Testis (tissue), 2 donors: ENCODE measurements at regions not wholly inside any gene's neighbourhood (a gene's known extent, or its start where the extent isn't known, plus 50 kb on each side); places are given as distances from the start of the nearest gene placed in this dataset.

Experiments
- DNase-seq: peaks from one replicate; pipeline ENCODE4 v3.0.0-alpha.2; 2019
- H3K27ac ChIP-seq, 2 donors: fragments of 200-600 bp; sonication (generic); one replicate each; pipeline ENCODE4 v1.5.1; 2019
- H3K27me3 ChIP-seq: fragments of 200-600 bp; sonication (generic); one replicate; pipeline ENCODE4 v1.5.1; 2019
- H3K36me3 ChIP-seq: fragments of 200-600 bp; sonication (generic); one replicate; pipeline ENCODE4 v1.5.1; 2017; ENCODE audit warnings: low read depth; ENCODE audit errors: missing control alignments
- H3K4me1 ChIP-seq: fragments of 200-600 bp; sonication (generic); one replicate; pipeline ENCODE4 v1.5.1; 2019
- H3K4me3 ChIP-seq, 2 donors: fragments of 200-600 bp; sonication (generic); one replicate each; pipeline ENCODE4 v1.5.1; 2017 to 2019
- H3K9me3 ChIP-seq: fragments of 200-600 bp; sonication (generic); one replicate; pipeline ENCODE4 v1.5.1; 2017
- POLR2A ChIP-seq: fragments of 450-650 bp; IDR thresholded peaks from one replicate; pipeline ENCODE4 v1.6.1; 2017; ENCODE audit warnings: antibody characterized with exemption, mild to moderate bottlenecking, moderate library complexity
- WGBS, 2 donors: methylation state at CpG; one replicate each; pipeline ENCODE4 v1.1.5; 2018; 5-methylcytosine and 5-hydroxymethylcytosine counted together
- intact Hi-C: fragments of 100-400 bp; cut with DNase I; formaldehyde crosslinking; loops from one replicate; pipeline ENCODE4 v1.15.1; 2023; ENCODE audit warnings: low total_unique reads
- TF ChIP-seq, protein P1 (sequence below), 3 experiments: fragments of 450-650 bp in 2 of 3; fragments of 200-600 bp in 1 of 3; sonication (generic) in 1 of 3; IDR thresholded peaks; one replicate each; pipeline ENCODE4 v1.5.1; 2016 to 2019; ENCODE audit warnings: antibody characterized with exemption in 3 of 3, mild to moderate bottlenecking in 2 of 3, moderate library complexity in 1 of 3

DNA sequence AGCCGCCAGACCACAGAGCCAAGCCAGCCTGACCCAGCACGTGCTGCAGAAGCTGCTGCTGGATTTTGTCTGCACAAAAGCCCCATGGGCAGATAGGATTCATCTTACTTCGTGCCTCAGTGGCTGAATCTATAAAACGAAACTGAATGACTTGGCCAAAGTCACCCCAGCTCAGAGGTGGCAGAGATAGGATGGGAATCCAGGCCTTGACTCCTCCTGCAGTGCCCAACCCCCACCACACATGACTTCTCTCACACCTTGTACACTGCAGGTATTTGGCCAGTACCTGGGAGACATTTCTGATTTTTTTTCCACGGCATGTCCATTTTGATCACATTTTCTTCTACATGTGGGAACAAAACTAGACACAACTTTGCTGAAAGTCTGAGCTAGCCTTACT, 182.1 kb downstream of the ANKRD60 start:
- Histone ChIP-seq H3K27ac (no peak overlapping the region), H3K36me3 (no peaks in the 10 kb centered on the region), H3K9me3 (no peaks in the 10 kb centered on the region), H3K4me1 (no peaks in the 10 kb centered on the region), H3K4me3 (no peak overlapping the region), H3K27me3 (no peaks in the 10 kb centered on the region)
- DNase-seq, result no peak
- TF ChIP-seq, protein P1, sequence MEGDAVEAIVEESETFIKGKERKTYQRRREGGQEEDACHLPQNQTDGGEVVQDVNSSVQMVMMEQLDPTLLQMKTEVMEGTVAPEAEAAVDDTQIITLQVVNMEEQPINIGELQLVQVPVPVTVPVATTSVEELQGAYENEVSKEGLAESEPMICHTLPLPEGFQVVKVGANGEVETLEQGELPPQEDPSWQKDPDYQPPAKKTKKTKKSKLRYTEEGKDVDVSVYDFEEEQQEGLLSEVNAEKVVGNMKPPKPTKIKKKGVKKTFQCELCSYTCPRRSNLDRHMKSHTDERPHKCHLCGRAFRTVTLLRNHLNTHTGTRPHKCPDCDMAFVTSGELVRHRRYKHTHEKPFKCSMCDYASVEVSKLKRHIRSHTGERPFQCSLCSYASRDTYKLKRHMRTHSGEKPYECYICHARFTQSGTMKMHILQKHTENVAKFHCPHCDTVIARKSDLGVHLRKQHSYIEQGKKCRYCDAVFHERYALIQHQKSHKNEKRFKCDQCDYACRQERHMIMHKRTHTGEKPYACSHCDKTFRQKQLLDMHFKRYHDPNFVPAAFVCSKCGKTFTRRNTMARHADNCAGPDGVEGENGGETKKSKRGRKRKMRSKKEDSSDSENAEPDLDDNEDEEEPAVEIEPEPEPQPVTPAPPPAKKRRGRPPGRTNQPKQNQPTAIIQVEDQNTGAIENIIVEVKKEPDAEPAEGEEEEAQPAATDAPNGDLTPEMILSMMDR (IDR thresholded peaks at IDR 0.05), result no peak
- TF ChIP-seq POLR2A, result no peak
- intact Hi-C loops, result no loop called here
- 97 to 98% methylated on average over 5 of the region's 5 CpGs for WGBS, 2 donors

DNA sequence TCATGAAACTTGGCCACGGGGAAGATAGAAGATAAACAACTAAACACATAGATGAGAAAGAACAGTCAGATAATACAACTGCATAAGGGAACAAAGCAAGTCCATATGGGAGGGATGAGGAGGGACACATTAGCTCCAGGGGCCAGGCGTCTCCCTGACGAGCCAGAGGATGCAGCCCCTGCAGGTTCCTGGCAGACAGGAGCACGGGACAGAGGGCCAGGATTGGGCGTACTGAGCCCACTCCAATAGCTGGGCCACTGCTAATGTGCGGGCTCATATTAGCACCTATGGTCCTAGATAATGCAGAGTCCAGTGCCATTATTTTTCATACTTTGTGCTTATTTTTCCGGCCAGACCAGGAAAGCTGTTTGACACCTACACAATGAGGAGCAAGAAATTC, 182.9 kb downstream of the ANKRD60 start:
- no peaks in the 10 kb centered on the region for H3K36me3 ChIP-seq
- intact Hi-C loops, result no loop called here
- no peak overlapping the region for H3K4me3 ChIP-seq
- 83% methylated on average over 7 of the region's 7 CpGs for WGBS, 2 donors
- no peaks in the 10 kb centered on the region for H3K4me1 ChIP-seq
- no peak for TF ChIP-seq POLR2A
- TF ChIP-seq, protein P1 (IDR thresholded peaks at IDR 0.05), result no peak
- no peaks in the 10 kb centered on the region for H3K9me3 ChIP-seq
- DNase-seq, result no peak
- H3K27ac ChIP-seq, result no peak overlapping the region
- no peaks in the 10 kb centered on the region for H3K27me3 ChIP-seq

DNA sequence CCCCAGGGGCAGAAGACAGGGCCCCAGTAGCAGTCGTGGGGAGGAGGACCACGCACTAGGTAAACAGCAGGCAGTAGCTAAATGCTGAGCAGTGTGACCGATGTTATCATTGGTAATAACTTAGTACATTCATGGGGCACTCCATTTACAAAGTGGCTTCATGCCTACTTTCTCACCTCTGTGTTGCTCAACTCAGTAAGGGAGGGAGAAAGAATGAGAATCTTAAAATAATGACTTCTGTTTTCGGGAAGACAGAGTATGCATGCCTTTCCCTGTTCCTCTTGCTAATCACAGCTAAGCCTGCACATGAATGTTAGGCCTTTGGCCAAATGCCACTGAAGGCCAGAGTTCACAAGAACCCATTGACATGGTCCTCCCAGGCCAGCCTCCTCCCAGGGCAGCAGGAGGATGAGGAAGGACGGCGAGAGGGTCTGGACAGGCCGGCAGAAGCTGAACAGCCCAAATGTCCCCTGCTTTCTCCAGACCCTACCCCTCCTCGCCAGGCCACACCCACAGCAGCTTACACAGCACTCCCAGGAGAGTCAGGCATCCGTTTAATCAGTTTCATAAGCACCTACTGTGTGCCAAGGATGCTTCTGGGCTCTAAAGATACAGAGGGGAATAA, 183.4 kb downstream of the ANKRD60 start:
- Histone ChIP-seq H3K36me3 (no peaks in the 10 kb centered on the region), H3K27me3 (no peaks in the 10 kb centered on the region), H3K4me3 (no peak overlapping the region), H3K9me3 (no peaks in the 10 kb centered on the region), H3K27ac (no peak overlapping the region), H3K4me1 (no peaks in the 10 kb centered on the region)
- intact Hi-C loops, result no loop called here
- DNase-seq, result no peak
- TF ChIP-seq, protein P1 (IDR thresholded peaks at IDR 0.05), result no peak
- TF ChIP-seq POLR2A, result no peak
- 86% methylated on average over 6 to 9 of the region's 9 CpGs for WGBS, 2 donors

DNA sequence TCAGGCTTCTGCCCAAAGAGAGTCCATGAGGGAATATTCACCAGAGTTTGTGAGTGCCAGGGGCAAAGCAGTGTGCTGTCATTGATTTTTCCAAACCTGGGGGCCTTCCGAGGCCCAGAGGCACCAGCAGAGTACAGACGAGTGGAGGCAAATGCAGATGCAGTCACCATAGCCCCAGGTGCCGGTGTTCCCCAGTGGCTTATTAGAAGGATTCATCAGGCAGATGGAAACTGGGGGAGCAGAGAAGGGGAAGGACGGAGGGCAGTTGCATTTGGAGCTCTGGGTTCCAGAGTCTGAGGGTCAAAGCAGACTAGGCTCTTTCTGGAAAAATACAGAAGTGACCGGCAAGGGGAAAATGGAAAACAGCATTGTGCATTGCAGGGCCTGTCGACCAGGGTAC, 184.2 kb downstream of the ANKRD60 start:
- 87 to 94% methylated on average over 6 of the region's 6 CpGs for WGBS, 2 donors
- no peak overlapping the region for H3K4me3 ChIP-seq
- no peaks in the 10 kb centered on the region for H3K4me1 ChIP-seq
- no peaks in the 10 kb centered on the region for H3K36me3 ChIP-seq
- TF ChIP-seq POLR2A, result no peak
- TF ChIP-seq, protein P1 (IDR thresholded peaks at IDR 0.05), result no peak
- no peaks in the 10 kb centered on the region for H3K27me3 ChIP-seq
- H3K9me3 ChIP-seq, result no peaks in the 10 kb centered on the region
- intact Hi-C loops, result no loop called here
- H3K27ac ChIP-seq, result no peak overlapping the region
- no peak for DNase-seq
